PC-9 (cell line): ENCODE measurements at regions not wholly inside any gene's neighbourhood (a gene's known extent, or its start where the extent isn't known, plus 50 kb on each side); places are given as distances from the start of the nearest gene placed in this dataset.

Source experiments
- CTCF ChIP-seq: fragments of 200-600 bp; sonication (generic); conservative IDR thresholded peaks from 2 replicates; pipeline ENCODE4 v1.6.1; 2017; ENCODE audit warnings: mixed run types, antibody characterized with exemption, mild to moderate bottlenecking, moderate library complexity
- EZH2 ChIP-seq: fragments of 200-600 bp; sonication (generic); IDR thresholded peaks from 2 replicates; pipeline ENCODE4 v1.8.0; 2017; ENCODE audit warnings: antibody characterized with exemption, low read depth

- TF ChIP-seq CTCF (no peak), EZH2 (no peak)
Observed at GRCh38 chr1:199298825-199299224, 660.0 kb downstream of the PTPRC start.
